Fibroblast of skin of left quadriceps (primary cell): ENCODE measurements at regions not wholly inside any gene's neighbourhood (a gene's known extent, or its start where the extent isn't known, plus 50 kb on each side); places are given as distances from the start of the nearest gene placed in this dataset.
A peak's percentile ranks its signal among the peaks of the same experiment; 100 is the strongest.
"Not testable (repeated sequence)": the region's sequence is repeated elsewhere in the genome, so short reads cannot be mapped to it uniquely, and the experiment has no call there.

Experiments
- DNase-seq, 2 experiments: peaks; one replicate each; pipeline ENCODE4 v3.0.0-alpha.2; 2013; ENCODE audit warnings: low read depth in 2 of 2

GRCh38 chr21:35810431-35810970 lies 249.8 kb downstream of the SETD4 start:
- no peak for DNase-seq

GRCh38 chr21:35801391-35801790 lies 258.9 kb downstream of the SETD4 start:
- no peak for DNase-seq

GRCh38 chr21:35800796-35801385 lies 259.4 kb downstream of the SETD4 start:
- not testable (repeated sequence) for DNase-seq

GRCh38 chr21:35796844-35797243 lies 263.5 kb downstream of the SETD4 start:
- DNase-seq = no peak

- DNase-seq = not testable (repeated sequence)
Measured at GRCh38 chr21:35794527-35794926, 265.8 kb downstream of the SETD4 start.

GRCh38 chr21:35792569-35793305 lies 267.6 kb downstream of the SETD4 start:
- no peak for DNase-seq

GRCh38 chr21:35791541-35792325 lies 268.6 kb downstream of the SETD4 start:
- DNase-seq = no peak

GRCh38 chr21:35783721-35784120 lies 276.6 kb downstream of the SETD4 start:
- DNase-seq = peak in 1 of 2 experiments; percentile 4

- DNase-seq = no peak
Measured at GRCh38 chr21:35782667-35783066, 277.7 kb downstream of the SETD4 start.

- DNase-seq = no peak
Measured at GRCh38 chr21:35780983-35781382, 279.3 kb downstream of the SETD4 start.

GRCh38 chr21:35779690-35780570 lies 280.4 kb downstream of the SETD4 start:
- peak; percentile 94 to 95 for DNase-seq

- DNase-seq = no peak
Measured at GRCh38 chr21:35779167-35779566, 281.2 kb downstream of the SETD4 start.

GRCh38 chr21:35777081-35777480 lies 283.2 kb downstream of the SETD4 start:
- DNase-seq = no peak

- DNase-seq = no peak
Measured at GRCh38 chr21:35775778-35776544, 284.4 kb downstream of the SETD4 start.

GRCh38 chr21:35770101-35770945 lies 290.0 kb downstream of the SETD4 start:
- no peak for DNase-seq

- DNase-seq = no peak
Measured at GRCh38 chr21:35768187-35768586, 292.1 kb downstream of the SETD4 start.

- DNase-seq = no peak
Measured at GRCh38 chr21:35764586-35764985, 295.7 kb downstream of the SETD4 start.

GRCh38 chr21:35764077-35764476 lies 296.2 kb downstream of the SETD4 start:
- DNase-seq = no peak

GRCh38 chr21:35754583-35754982 lies 305.7 kb downstream of the SETD4 start:
- DNase-seq = no peak

- DNase-seq = no peak
Measured at GRCh38 chr21:35753308-35753707, 307.0 kb downstream of the SETD4 start.
